Islet of Langerhans (tissue), 1 donor: ENCODE measurements at regions not wholly inside any gene's neighbourhood (a gene's known extent, or its start where the extent isn't known, plus 50 kb on each side); places are given as distances from the start of the nearest gene placed in this dataset.
A peak's percentile ranks its signal among the peaks of the same experiment; 100 is the strongest.
"Not testable (repeated sequence)": the region's sequence is repeated elsewhere in the genome, so short reads cannot be mapped to it uniquely, and the experiment has no call there.

Experiments used
- FAIRE-seq: peaks from one replicate; lab custom pipeline; 2011; peaks lifted over from hg19 to GRCh38; lab: Jason Lieb, UNC

DNA sequence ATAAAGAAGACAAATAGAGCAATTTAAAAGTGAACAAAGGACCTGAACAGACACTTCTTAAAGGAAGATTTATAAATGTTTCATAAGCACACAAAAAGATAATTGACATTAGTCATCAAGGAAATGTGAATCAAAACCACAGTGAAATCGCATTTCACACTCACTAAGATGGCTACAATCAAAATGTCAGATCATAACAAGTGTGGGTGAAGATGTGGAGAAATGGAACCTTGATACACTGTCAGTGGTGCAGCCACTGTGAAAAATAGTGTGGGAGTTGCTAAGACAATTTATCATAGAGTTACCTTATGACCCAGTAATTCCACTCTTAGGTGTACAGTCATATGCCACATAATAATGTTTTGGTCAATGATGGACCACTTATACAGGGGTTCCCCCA lies 54.5 kb upstream of the HTR4 start:
- FAIRE-seq = no peak

GRCh38 chr5:148711961-148712360 lies 57.6 kb upstream of the HTR4 start:
- FAIRE-seq = no peak

DNA sequence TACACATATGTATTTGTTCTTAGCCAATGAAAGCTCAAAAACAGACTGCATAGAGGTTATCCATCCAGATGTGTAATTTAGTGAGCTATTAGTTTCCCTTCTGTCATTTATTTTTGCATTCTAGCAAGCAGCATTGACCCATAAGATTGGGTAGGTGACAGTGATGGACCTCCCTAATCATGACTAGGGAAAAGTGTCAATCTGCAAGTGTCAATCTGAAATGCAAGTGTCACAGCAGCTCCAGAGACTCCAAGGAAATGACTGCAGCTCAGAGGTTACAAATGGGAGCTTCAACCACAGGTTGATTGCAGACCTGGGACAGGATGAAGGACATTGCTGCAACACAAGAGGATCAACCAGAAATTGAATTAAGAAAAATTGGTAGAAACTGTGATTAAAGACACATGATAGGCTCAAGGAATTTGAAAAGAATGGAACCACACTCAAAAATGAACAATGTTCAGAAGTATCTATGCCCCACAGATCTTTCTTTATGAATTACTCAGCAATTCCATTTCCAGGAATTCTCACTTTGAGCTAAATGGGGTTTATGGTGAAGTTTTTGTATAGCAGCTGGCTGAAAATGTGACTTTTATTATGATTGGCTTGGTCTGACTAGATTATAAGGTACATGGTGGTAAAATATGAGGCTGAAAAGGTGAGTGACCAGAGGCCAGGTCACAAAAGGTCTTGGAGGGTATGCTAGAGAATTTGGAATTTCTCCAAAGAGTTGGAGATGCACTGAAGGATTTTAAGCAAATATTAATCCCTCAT lies 59.6 kb upstream of the HTR4 start:
- no peak for FAIRE-seq

GRCh38 chr5:148716716-148717115 lies 62.4 kb upstream of the HTR4 start:
- no peak for FAIRE-seq

DNA sequence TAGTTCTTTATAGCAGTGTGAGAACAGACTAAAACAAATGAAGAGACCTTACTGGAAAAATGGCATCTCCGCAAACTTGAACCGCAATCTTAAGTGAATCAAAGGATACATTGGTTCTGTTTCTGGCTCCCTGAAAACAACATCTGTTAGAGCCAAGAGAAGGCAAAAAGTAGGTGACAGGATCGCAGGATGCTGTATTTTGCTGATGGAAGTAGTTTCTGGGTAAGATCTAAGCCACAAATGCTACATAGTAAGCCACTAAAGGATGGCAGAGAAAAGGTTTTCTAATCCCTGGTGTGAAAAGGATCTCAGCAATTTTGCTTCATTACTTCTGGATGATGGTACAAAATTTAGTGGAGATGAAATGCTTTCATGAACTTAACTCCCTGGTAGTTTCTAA lies 63.3 kb upstream of the HTR4 start:
- FAIRE-seq = no peak

- no peak for FAIRE-seq
Observed at GRCh38 chr5:148719605-148720004, 65.3 kb upstream of the HTR4 start.

GRCh38 chr5:148720257-148720656 lies 65.9 kb upstream of the HTR4 start:
- no peak for FAIRE-seq

- FAIRE-seq = no peak
Observed at GRCh38 chr5:148723143-148723542, 68.8 kb upstream of the HTR4 start.

- no peak for FAIRE-seq
Observed at GRCh38 chr5:148725675-148726074, 71.3 kb upstream of the HTR4 start.

DNA sequence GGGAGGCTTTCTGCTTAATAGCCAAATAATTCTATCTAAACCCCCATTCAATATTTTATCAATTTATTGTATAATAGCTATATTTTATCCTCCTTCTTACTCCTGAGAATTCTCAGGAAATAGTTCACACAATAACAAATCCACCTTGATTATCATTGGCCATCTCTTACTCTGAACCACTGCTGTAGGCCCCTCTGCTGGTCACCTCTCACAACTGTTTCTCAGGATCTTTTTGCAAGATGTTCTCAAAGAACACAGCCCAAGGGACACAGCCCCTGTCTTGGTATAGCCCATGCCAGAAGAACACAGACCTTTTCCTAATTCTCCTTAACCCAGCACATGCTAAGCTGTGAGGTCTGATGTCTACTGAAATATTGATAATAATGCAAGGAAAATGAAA lies 74.9 kb upstream of the HTR4 start:
- FAIRE-seq = no peak

- no peak for FAIRE-seq
Observed at GRCh38 chr5:148730270-148730669, 75.9 kb upstream of the HTR4 start.

DNA sequence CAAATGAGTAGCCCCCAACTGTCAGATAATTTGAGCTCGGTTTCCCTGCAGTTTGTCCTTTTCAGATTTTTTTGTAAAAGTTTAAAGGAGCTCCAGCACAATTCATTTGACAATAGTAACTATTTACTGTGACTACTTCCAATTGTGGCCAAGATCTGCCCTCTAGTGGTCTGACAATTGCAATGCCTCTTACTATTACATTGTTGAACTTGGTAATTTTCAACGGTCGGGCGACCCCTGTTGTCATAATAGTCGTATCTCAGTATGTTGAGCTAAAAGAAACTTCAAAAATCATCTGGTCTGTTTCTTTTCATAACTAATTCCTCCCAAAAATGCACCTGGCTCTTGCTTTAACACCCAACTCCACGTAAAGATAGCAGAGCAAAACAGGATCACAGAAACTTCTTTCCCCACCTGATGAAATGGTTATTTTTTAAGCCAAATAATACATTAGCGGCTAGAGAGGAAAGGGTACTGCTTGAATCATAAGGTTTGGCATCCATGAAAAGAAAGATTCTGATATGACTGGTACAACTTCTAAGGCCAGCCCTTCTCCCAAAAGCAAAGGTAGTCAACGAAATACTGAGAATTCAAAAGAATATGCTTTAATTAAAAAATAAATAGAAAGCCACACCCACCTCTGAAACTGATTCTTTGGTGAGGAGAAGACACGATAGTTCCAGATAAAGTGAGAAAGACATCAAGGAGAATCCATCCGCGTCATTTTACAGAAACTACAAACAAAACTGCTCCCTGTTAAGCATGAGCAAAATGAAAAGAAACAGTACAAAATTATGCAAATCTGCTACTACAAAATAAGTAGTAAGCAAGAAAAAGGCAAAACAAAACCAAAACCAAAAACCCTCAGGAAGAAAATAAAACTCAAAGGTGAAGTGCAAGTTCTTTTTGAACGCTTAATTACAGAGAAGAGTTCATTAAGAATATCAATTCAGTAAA lies 76.9 kb upstream of the HTR4 start:
- FAIRE-seq = peak; percentile 98

DNA sequence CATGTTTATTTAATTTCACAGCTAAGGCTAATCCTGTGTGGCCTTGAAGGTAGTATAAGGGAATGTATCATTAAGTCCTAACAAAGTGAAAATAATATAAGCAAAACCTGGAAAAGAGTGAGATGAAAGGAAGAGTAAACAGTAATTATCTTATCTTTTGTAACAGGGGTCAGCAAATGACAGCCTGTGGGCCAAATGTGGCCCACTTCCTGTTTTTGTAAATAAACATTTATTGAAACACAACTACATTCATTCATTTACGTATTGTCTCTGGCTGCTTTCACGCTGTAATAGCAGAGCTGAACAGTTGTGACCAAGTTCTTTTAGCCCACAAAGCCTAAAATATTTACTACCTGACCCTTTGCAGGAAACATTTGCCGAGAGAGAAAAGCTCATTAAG lies 78.4 kb upstream of the HTR4 start:
- no peak for FAIRE-seq

- FAIRE-seq = peak; percentile 74
Observed at GRCh38 chr5:148733601-148734438, 79.5 kb upstream of the HTR4 start.

DNA sequence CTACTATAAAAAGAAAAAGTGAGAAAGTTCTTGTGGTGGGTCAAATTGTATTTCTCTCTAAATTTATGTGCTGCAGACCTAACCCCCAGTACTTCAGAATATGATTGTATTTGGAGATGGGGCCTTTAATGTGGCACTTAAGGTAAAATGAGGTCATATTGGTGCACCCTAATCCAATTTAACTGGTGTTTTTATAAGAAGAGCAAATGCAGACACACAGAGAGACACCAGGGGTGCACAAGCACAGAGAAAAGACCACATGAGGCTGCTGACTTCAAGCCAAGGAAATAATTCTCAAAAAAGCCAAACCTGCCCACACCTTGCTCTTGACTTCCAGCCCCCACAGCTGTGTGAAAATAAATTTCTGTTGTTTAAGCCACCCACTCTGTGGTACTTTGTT lies 80.2 kb upstream of the HTR4 start:
- FAIRE-seq = no peak

DNA sequence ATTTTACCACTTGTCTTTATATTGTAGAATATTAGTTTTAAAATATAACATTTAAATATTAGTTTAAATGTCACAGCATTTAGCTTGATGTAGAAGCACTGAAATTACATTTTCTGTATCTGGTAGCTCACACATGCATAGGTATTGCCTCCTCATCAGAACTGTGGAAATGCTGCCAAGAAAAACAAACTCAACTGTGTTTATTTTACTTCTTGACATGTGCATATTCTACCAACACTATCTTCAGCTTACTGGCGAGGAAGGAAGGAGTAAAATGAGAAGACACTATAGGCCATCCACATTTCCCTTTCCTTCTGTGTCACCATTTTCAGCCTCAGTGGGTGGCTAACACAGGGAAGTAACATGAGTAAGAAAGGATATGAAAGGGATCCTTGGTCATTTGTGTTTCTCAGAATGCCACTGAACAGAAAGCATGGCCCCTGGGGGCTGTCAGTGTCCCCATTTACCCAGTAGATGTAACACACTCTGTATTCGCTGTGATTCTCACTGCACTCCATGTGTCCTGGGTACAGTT lies 81.0 kb upstream of the HTR4 start:
- no peak for FAIRE-seq

- no peak for FAIRE-seq
Observed at GRCh38 chr5:148739023-148739422, 84.7 kb upstream of the HTR4 start.

- FAIRE-seq = no peak
Observed at GRCh38 chr5:148739524-148739923, 85.2 kb upstream of the HTR4 start.

GRCh38 chr5:148740079-148740858 lies 85.9 kb upstream of the HTR4 start:
- FAIRE-seq = no peak

GRCh38 chr5:148740966-148741742 lies 85.3 kb upstream of the ADRB2 start:
- peak; percentile 99 for FAIRE-seq

DNA sequence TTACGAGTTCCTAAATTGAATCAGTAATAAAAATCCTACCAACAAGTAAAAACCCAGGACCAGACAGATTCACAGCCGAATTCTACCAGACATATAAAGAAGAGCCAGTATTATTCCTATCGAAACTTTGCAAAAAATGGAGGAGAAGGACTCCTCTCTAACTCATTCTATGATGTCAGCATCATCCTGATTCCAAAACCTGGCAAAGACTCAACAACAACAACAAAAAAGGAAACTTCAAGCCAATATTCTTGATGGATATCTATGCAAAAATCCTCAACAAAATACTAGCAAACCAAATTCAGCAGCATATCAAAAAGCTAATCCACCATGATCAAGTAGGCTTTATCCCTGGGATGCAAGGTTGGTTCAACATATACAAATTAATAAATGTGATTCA lies 84.6 kb upstream of the ADRB2 start:
- not testable (repeated sequence) for FAIRE-seq
